Suprapubic skin (tissue), 4 donors: ENCODE measurements at regions not wholly inside any gene's neighbourhood (a gene's known extent, or its start where the extent isn't known, plus 50 kb on each side); places are given as distances from the start of the nearest gene placed in this dataset.

Experiments used
- DNase-seq, 2 donors: peaks; one replicate each; pipeline ENCODE4 v3.0.0-alpha.2; 2019; ENCODE audit warnings: low spot score in 2 of 2
- H3K27ac ChIP-seq: fragments of 200-600 bp; sonication (generic); one replicate; pipeline ENCODE4 v1.5.1; 2019
- H3K27me3 ChIP-seq: fragments of 200-600 bp; sonication (generic); one replicate; pipeline ENCODE4 v1.5.1; 2019
- H3K36me3 ChIP-seq: fragments of 200-600 bp; sonication (generic); one replicate; pipeline ENCODE4 v1.5.1; 2019
- H3K4me1 ChIP-seq: fragments of 200-600 bp; sonication (generic); one replicate; pipeline ENCODE4 v1.5.1; 2019
- H3K4me3 ChIP-seq: fragments of 200-600 bp; sonication (generic); one replicate; pipeline ENCODE4 v1.5.1; 2019; ENCODE audit warnings: mild to moderate bottlenecking
- H3K9me3 ChIP-seq: fragments of 200-600 bp; sonication (generic); one replicate; pipeline ENCODE4 v1.5.1; 2019
- CTCF ChIP-seq, 2 donors: fragments of 200-600 bp in 1 of 2; fragments of 450-650 bp in 1 of 2; sonication (generic) in 1 of 2; IDR thresholded peaks; one replicate each; pipeline ENCODE4 v1.5.1; 2016 to 2019; ENCODE audit warnings: antibody characterized with exemption in 2 of 2, mild to moderate bottlenecking in 1 of 2, moderate library complexity in 1 of 2
- EP300 ChIP-seq: sonication (generic); formaldehyde crosslinking; IDR thresholded peaks from one replicate; pipeline ENCODE4 v1.6.1; 2017; ENCODE audit warnings: antibody characterized with exemption
- POLR2A ChIP-seq, 2 donors: fragments of 450-650 bp; IDR thresholded peaks; one replicate each; pipeline ENCODE4 v1.6.1; 2017; ENCODE audit warnings: antibody characterized with exemption in 2 of 2, mild to moderate bottlenecking in 2 of 2, moderate library complexity in 2 of 2
- POLR2AphosphoS5 ChIP-seq, 3 donors: sonication (generic); formaldehyde crosslinking; IDR thresholded peaks; one replicate each; pipeline ENCODE4 v1.6.1; 2017; ENCODE audit warnings: antibody characterized with exemption in 3 of 3
- WGBS: methylation state at CpG from one replicate; pipeline ENCODE4 v1.1.5; 2018; 5-methylcytosine and 5-hydroxymethylcytosine counted together

DNA sequence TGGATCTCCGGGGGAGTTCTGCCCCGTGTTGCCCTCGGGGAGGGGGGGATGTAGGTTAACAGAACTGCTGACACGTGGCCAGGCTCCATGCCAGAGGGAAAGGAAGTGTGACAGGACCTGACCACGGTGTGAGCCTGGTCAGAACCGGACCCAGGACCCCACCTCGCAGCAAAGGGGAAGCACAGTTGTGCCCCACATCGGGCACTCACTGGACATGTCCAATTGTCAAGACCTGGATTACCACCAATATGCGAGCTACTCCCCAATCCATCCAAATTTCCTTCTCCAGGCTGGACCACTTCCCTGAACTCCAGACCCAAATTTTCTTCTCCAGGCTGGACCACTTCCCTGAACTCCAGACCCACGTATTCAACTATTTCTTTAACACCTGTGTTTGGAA is 78.8 kb upstream of the PIWIL1 start:
- no peaks in the 10 kb centered on the region for H3K36me3 ChIP-seq
- H3K4me3 ChIP-seq = no peak overlapping the region
- no peaks in the 10 kb centered on the region for H3K9me3 ChIP-seq
- no peak for DNase-seq
- WGBS = 73% methylated on average over 10 of the region's 10 CpGs
- peaks cover under 1% of the 10 kb centered on the region for H3K4me1 ChIP-seq
- H3K27me3 ChIP-seq = no peaks in the 10 kb centered on the region
- no peak overlapping the region for H3K27ac ChIP-seq
- no peak for TF ChIP-seq POLR2A (IDR thresholded peaks at IDR 0.05)
- no peak for TF ChIP-seq POLR2AphosphoS5 (IDR thresholded peaks at IDR 0.05)
- no peak for TF ChIP-seq CTCF (IDR thresholded peaks at IDR 0.05)
- no peak for TF ChIP-seq EP300

DNA sequence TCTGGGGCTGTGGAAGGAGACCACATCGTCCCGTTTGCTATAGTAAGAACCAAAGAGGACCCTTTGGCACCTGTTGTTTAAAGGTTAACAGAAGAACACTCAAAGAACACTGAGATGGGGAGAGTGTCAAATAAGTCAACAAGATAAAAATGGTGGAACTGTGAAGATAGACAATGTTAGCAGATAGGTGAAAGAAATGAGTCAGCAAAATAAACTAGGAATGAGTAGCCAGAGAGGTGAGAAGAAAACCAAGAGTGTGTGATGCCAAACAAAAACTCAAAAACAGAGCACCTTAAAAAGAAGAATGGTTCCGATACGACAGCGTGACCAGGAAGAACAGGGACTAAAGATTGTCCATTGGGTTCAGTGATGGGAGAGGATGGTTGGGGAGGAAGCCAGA is 74.7 kb upstream of the PIWIL1 start:
- 90% methylated on average over 5 of the region's 5 CpGs for WGBS
- no peak overlapping the region for H3K4me3 ChIP-seq
- TF ChIP-seq POLR2A (IDR thresholded peaks at IDR 0.05) (no peak), POLR2AphosphoS5 (IDR thresholded peaks at IDR 0.05) (no peak), EP300 (no peak), CTCF (IDR thresholded peaks at IDR 0.05) (no peak)
- no peak overlapping the region for H3K27ac ChIP-seq
- no peak for DNase-seq
- H3K9me3 ChIP-seq = no peaks in the 10 kb centered on the region
- no peaks in the 10 kb centered on the region for H3K36me3 ChIP-seq
- no peaks in the 10 kb centered on the region for H3K27me3 ChIP-seq
- H3K4me1 ChIP-seq = no peaks in the 10 kb centered on the region

DNA sequence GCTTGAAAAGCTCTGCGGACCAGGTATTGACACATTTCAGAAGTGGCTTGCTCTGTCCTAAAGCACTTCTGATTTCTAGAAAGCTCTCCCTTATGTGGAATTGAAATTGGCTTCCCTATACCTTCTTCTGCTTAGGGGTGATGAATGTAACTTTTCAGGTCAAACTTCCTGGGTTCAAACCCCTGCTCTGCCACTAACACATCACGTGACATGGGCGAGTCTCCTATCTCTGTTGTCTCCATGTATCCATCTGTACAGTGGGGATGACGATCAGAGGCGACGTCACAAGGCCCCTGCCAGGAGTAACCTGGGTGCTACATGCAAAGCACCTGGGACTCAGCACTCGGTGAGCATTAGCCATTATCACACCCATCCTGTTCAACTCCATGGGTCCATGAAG is 73.7 kb upstream of the PIWIL1 start:
- H3K9me3 ChIP-seq = no peaks in the 10 kb centered on the region
- H3K4me1 ChIP-seq = no peaks in the 10 kb centered on the region
- TF ChIP-seq CTCF (IDR thresholded peaks at IDR 0.05) = no peak
- TF ChIP-seq EP300 = no peak
- TF ChIP-seq POLR2AphosphoS5 (IDR thresholded peaks at IDR 0.05) = no peak
- no peak for TF ChIP-seq POLR2A (IDR thresholded peaks at IDR 0.05)
- H3K36me3 ChIP-seq = no peaks in the 10 kb centered on the region
- DNase-seq = no peak
- no peak overlapping the region for H3K27ac ChIP-seq
- H3K4me3 ChIP-seq = no peak overlapping the region
- H3K27me3 ChIP-seq = no peaks in the 10 kb centered on the region
- 78% methylated on average over 7 of the region's 7 CpGs for WGBS

DNA sequence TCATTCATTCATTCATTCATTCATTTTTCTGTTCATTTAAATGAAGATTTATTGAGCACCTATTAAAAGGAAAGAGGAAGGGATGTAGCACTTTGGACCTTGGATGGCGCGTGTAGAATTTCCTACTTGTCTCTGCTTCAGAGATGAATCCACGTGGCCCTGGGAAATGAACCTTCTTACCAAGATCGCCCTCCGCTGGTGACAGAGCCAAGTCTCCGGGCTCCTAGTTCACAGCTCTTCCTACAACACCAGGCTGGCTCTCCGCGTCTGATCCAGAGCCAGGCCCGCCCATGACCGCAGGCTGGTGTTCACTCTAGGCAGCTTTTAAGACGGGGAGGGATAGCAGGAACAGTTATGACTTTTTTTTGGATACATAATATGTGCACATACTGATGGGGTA is 70.9 kb upstream of the PIWIL1 start:
- H3K9me3 ChIP-seq = no peaks in the 10 kb centered on the region
- WGBS = 58% methylated on average over 11 of the region's 11 CpGs
- no peak for TF ChIP-seq POLR2A (IDR thresholded peaks at IDR 0.05)
- TF ChIP-seq CTCF (IDR thresholded peaks at IDR 0.05) = peak in 1 of 2 donors; percentile 17
- H3K36me3 ChIP-seq = no peaks in the 10 kb centered on the region
- H3K27ac ChIP-seq = no peak overlapping the region
- H3K27me3 ChIP-seq = no peaks in the 10 kb centered on the region
- no peak for DNase-seq
- no peaks in the 10 kb centered on the region for H3K4me1 ChIP-seq
- H3K4me3 ChIP-seq = no peak overlapping the region

DNA sequence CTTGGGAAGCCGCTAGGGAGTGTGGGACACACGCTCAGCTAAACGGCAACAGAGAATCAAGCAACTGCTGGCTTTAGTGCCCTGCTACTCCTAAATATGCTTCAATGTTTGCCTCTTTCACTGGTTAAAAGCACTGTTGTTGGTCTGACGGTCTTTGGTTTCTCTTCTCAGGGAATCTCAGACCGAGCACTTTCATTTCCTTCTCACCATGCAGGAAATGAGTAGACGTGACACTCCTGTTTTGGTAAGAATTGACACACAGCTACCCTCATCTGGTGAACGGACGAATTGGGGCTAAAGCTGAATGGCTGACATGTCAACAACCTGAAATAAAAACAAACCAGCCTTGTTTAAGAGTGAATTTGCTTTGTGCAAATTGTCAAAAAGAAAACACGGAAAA is 57.5 kb upstream of the PIWIL1 start:
- WGBS = 43% methylated on average over 9 of the region's 9 CpGs
- DNase-seq = no peak
- no peak for TF ChIP-seq POLR2AphosphoS5 (IDR thresholded peaks at IDR 0.05)
- TF ChIP-seq CTCF (IDR thresholded peaks at IDR 0.05) = no peak
- Histone ChIP-seq H3K9me3 (no peaks in the 10 kb centered on the region), H3K27me3 (peaks cover under 1% of the 10 kb centered on the region), H3K4me1 (peaks cover 10% of the 10 kb centered on the region), H3K27ac (no peak overlapping the region), H3K36me3 (no peaks in the 10 kb centered on the region), H3K4me3 (peak overlapping the region; percentile 26)
